ENCODE measurements at regions not wholly inside any gene's neighbourhood (a gene's known extent, or its start where the extent isn't known, plus 50 kb on each side); places are given as distances from the start of the nearest gene placed in this dataset.

- no peak overlapping the region for H3K4me3 ChIP-seq
- H3K9me3 ChIP-seq (replicated peaks) = peaks cover 9% of the 10 kb centered on the region
- no peak overlapping the region for H3K27ac ChIP-seq (replicated peaks)
- TF ChIP-seq, protein P1, sequence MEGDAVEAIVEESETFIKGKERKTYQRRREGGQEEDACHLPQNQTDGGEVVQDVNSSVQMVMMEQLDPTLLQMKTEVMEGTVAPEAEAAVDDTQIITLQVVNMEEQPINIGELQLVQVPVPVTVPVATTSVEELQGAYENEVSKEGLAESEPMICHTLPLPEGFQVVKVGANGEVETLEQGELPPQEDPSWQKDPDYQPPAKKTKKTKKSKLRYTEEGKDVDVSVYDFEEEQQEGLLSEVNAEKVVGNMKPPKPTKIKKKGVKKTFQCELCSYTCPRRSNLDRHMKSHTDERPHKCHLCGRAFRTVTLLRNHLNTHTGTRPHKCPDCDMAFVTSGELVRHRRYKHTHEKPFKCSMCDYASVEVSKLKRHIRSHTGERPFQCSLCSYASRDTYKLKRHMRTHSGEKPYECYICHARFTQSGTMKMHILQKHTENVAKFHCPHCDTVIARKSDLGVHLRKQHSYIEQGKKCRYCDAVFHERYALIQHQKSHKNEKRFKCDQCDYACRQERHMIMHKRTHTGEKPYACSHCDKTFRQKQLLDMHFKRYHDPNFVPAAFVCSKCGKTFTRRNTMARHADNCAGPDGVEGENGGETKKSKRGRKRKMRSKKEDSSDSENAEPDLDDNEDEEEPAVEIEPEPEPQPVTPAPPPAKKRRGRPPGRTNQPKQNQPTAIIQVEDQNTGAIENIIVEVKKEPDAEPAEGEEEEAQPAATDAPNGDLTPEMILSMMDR (IDR thresholded peaks at IDR 0.05; ENCODE audit: borderline replicate concordance) = no peak
- intact Hi-C loops (cut with micrococcal nuclease) = no loop called here
- DNase-seq = no peak
- no peaks in the 10 kb centered on the region for H3K4me1 ChIP-seq
- no peaks in the 10 kb centered on the region for H3K36me3 ChIP-seq
- H3K27me3 ChIP-seq (ENCODE audit: low read depth) = no peaks in the 10 kb centered on the region
Observed at GRCh38 chr2:35297403-35297802, 1058.2 kb upstream of the CRIM1 start.

- Histone ChIP-seq H3K4me3 (no peak overlapping the region), H3K27me3 (ENCODE audit: low read depth) (no peaks in the 10 kb centered on the region), H3K9me3 (replicated peaks) (peaks cover 9% of the 10 kb centered on the region), H3K36me3 (no peaks in the 10 kb centered on the region), H3K4me1 (no peaks in the 10 kb centered on the region), H3K27ac (replicated peaks) (no peak overlapping the region)
- TF ChIP-seq, protein P1 (IDR thresholded peaks at IDR 0.05; ENCODE audit: borderline replicate concordance) = no peak
- DNase-seq = no peak
- intact Hi-C loops (cut with micrococcal nuclease) = no loop called here
Observed at GRCh38 chr2:35294636-35295263, 1060.8 kb upstream of the CRIM1 start.

GRCh38 chr2:35293261-35293660, 1062.3 kb upstream of the CRIM1 start:
- H3K4me1 ChIP-seq = no peaks in the 10 kb centered on the region
- H3K27me3 ChIP-seq (ENCODE audit: low read depth) = no peaks in the 10 kb centered on the region
- DNase-seq = no peak
- intact Hi-C loops (cut with micrococcal nuclease) = no loop called here
- peaks cover 9% of the 10 kb centered on the region for H3K9me3 ChIP-seq (replicated peaks)
- H3K27ac ChIP-seq (replicated peaks) = no peak overlapping the region
- H3K36me3 ChIP-seq = no peaks in the 10 kb centered on the region
- no peak overlapping the region for H3K4me3 ChIP-seq
- TF ChIP-seq, protein P1 (IDR thresholded peaks at IDR 0.05; ENCODE audit: borderline replicate concordance) = no peak

GRCh38 chr2:35292199-35292598, 1063.4 kb upstream of the CRIM1 start:
- no peaks in the 10 kb centered on the region for H3K27me3 ChIP-seq (ENCODE audit: low read depth)
- DNase-seq = no peak
- intact Hi-C loops (cut with micrococcal nuclease) = no loop called here
- H3K36me3 ChIP-seq = no peaks in the 10 kb centered on the region
- H3K27ac ChIP-seq (replicated peaks) = no peak overlapping the region
- H3K4me1 ChIP-seq = no peaks in the 10 kb centered on the region
- no peak overlapping the region for H3K4me3 ChIP-seq
- TF ChIP-seq, protein P1 (IDR thresholded peaks at IDR 0.05; ENCODE audit: borderline replicate concordance) = no peak
- peaks cover 15% of the 10 kb centered on the region for H3K9me3 ChIP-seq (replicated peaks)

DNA sequence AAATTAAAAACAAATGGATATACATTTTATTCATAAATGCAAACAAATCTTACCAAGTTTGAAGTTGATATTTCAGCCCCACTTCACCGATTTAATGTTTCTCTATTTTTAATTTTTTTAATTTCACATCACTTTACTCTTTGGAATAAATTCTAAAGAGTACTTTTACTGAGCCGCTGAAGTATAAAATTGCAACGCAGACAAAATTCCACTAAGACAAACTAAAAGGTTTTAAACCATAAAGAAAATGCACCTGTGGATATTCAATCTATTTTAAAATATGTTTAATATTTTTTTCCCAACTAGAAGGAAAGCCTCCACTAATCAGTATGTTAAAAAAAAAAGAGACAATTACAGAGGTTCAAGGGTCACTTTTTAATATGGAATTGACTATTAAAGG, 1073.9 kb upstream of the CRIM1 start:
- TF ChIP-seq, protein P1 (IDR thresholded peaks at IDR 0.05; ENCODE audit: borderline replicate concordance) = no peak
- H3K36me3 ChIP-seq = no peaks in the 10 kb centered on the region
- intact Hi-C loops (cut with micrococcal nuclease) = no loop called here
- no peak overlapping the region for H3K4me3 ChIP-seq
- no peak for DNase-seq
- no peaks in the 10 kb centered on the region for H3K4me1 ChIP-seq
- H3K9me3 ChIP-seq (replicated peaks) = peaks cover 8% of the 10 kb centered on the region
- no peaks in the 10 kb centered on the region for H3K27me3 ChIP-seq (ENCODE audit: low read depth)
- H3K27ac ChIP-seq (replicated peaks) = no peak overlapping the region

Measured in left ventricle myocardium inferior (tissue), 1 donor.